ENCODE measurements at regions not wholly inside any gene's neighbourhood (a gene's known extent, or its start where the extent isn't known, plus 50 kb on each side); places are given as distances from the start of the nearest gene placed in this dataset.

- TF ChIP-seq EP300 (IDR thresholded peaks at IDR 0.05) (no peak), POLR2A (IDR thresholded peaks at IDR 0.05) (no peak)
These were observed 330.3 kb downstream of the TRAM1L1 start for GRCh38 chr4:116755051-116755450.

All from tibial nerve (tissue), 3 donors.